HG02981 (cell line): ENCODE measurements at regions not wholly inside any gene's neighbourhood (a gene's known extent, or its start where the extent isn't known, plus 50 kb on each side); places are given as distances from the start of the nearest gene placed in this dataset.
A peak's percentile ranks its signal among the peaks of the same experiment; 100 is the strongest.
"Not testable (repeated sequence)": the region's sequence is repeated elsewhere in the genome, so short reads cannot be mapped to it uniquely, and the experiment has no call there.

Source experiments
- ATAC-seq: cut with Tn5 transposase; IDR thresholded peaks from one replicate; pipeline ENCODE4 v1.9.1; 2021; ENCODE audit warnings: mild to moderate bottlenecking, moderate library complexity; ENCODE audit not compliant: unreplicated experiment

GRCh38 chr10:84698989-84699388, 370.6 kb downstream of the CCSER2 start:
- ATAC-seq = no peak

GRCh38 chr10:84700668-84701369, 372.4 kb downstream of the CCSER2 start:
- no peak for ATAC-seq

DNA sequence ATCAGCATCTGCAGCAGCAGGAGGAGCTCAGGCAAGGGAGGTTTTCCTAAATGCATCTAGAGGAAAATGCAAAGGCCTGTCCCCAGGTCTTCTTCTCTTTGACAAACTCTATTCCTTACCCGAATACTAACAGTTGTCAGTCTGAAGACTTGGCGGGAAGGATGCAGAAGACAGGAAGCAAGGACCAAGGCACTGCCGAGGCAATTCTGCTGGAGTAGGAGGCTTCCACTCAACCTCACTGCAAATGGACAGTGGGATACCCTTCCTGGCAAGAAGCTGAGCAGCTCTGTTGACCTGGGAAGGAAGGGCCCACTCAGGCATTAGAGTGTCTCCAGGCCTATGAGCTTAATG, 373.0 kb downstream of the CCSER2 start:
- ATAC-seq = no peak

DNA sequence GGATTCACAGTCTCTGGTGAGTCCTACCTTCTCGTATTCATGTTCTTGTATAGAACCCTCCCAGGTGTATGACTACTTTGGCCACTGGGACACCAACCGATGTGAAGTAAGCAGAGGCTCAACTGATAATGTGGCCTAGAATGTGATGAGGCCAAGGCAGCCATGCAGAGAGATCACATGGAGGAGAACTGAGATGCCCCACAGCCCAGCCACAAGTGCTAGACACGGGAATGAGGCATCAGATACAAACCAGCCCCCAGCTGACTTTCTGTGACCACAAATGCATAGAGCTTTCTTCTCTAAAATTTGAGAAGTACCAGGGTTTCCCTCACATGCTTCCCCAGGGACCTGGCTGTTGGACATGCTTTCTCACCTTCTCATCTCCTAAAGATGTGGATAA, 375.7 kb downstream of the CCSER2 start:
- no peak for ATAC-seq

DNA sequence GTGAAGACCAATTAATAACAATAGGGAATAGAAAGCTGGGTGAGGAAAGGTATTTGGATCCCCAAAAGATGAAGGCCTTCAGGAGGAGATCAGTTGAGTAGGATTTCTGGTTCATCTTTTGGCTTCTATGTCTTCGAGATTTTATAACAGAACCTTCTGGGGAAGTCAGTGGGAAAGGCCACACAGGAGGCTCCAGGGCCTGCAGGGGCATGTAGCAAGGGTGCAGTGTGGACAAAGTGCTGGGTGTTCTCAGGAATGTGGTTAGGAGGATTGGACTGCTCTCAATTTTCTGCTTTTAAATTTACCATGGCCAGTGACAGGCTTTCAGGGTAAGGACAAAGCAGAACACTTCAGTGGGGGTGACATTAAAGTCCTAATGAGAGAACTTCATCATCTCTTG, 378.0 kb downstream of the CCSER2 start:
- no peak for ATAC-seq

DNA sequence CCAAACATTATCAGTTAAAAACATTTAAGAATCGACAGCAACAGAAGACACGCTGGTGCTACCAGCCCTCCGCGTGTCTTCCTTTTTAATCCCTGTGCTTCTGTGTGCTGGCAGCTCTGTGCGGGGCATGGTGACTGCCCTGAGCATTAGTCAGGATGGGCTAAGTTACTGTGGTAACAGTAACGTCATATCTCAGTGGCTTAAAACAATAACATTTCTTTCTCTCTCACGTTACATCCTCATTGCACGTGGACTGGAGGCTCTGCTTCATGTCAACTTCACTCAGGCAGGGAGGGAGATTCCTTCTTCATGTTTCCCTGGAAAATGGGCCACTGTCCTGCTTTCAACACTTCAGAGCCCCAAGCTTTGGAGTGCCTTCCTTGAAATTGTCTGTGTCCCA, 378.5 kb downstream of the CCSER2 start:
- ATAC-seq = no peak

DNA sequence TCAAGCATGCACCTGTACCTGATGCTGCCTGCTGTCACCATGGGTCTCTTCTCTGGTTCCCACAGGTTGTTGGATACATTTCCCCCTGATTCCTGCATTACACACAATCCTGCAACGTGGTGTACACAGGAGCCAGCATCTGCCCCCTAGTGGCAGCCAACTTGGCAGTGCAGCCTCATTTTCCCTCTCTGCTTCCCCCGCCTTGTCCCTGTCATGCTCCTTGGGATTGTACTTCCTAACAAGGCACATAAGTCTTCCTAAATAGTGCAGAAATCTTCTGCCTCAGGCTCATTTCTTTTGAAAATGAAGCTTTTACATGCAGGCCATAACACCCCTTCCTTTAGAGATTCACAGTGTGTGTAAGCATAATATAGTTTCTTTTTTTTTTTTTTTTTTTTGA, 387.5 kb downstream of the CCSER2 start:
- ATAC-seq = peak; percentile 78

- ATAC-seq = no peak
These were observed 390.7 kb downstream of the CCSER2 start for GRCh38 chr10:84718877-84719616.

DNA sequence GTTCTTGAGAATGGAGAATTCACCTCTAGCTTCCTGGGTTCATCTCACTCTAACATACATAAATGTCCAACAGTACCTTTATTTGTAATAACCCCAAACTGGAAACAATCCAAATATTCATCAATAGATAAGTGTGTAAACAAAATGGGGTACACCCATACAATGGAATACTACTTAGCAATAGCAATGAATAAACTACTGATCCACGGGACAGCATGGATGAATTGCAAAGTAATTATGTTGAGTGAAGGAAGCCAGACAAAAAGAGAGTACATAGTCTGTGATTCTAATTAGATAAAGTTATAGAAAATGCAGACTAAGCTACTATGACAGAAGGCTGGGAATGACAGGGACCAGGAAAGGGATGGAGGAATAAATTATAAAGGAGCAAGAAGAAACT, 391.3 kb downstream of the CCSER2 start:
- ATAC-seq = no peak

GRCh38 chr10:84727398-84727797, 399.0 kb downstream of the CCSER2 start:
- ATAC-seq = no peak

DNA sequence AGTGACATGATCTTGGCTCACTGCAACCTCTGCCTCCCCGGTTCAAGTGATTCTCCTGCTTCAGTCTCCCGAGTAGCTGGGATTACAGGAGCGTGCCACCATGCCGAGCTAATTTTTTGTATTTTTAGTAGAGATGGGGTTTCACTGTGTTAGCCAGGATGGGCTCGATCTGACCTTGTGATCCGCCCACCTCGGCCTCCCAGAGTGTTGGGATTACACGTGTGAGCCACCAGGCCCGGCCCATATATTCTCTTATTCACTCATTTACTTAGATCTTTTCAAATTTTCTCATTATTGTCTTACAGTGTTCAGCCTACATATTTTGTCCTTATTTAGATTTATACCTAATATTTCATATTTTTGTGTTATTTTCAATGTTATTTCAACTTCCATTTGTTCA, 410.7 kb downstream of the CCSER2 start:
- ATAC-seq = not testable (repeated sequence)

DNA sequence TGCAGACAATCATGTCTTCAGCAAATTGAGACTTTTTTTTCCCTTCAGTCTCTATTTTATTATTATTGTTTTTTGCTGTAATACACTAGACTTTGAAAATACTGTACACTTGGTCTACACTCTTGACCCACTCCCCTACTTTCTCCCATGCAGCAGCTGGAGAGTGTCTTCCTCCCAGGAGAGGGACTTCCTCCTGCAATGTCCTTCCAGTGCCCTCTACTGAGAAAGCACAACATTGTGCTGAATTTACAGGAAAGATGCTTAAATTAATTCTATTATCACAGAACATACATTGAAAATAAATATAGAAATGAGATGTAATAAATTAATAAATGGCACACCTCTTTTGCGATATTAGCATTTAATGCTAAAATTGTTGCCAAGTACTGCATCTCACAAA, 411.3 kb downstream of the CCSER2 start:
- no peak for ATAC-seq

GRCh38 chr10:84743483-84743882, 415.1 kb downstream of the CCSER2 start:
- no peak for ATAC-seq

- ATAC-seq = no peak
These were observed 426.9 kb downstream of the CCSER2 start for GRCh38 chr10:84755311-84755710.

GRCh38 chr10:84756653-84757052, 428.3 kb downstream of the CCSER2 start:
- not testable (repeated sequence) for ATAC-seq

- not testable (repeated sequence) for ATAC-seq
These were observed 433.7 kb downstream of the CCSER2 start for GRCh38 chr10:84761994-84762614.

DNA sequence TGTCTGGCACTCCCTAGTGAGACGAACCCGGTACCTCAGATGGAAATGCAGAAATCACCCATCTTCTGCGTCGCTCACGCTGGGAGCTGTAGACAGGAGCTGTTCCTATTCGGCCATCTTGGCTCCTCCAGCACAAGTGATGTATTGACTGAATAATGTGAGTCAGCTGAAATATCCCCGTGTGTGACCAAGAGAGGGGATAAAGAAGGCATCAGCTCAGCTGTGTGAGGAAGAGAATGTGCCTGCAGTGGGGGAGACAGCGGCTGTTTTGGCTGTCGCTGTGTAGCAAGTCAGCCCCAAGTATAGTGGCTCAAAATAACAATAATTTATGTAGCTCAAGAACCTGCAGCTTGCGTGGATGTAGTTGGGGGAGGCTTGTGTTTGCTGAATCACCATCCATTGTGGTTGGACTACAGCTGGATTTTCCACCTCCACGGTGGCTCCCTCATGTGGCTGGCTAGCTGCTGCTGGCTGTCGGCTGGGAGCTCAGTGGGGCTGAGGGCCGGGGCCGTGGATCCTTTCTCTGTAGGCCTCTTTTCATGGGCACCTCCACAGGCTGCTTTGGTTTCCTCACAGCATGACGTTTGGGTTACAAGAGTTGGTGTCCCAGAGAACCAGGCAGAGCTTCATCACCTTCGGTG, 434.5 kb downstream of the CCSER2 start:
- no peak for ATAC-seq

DNA sequence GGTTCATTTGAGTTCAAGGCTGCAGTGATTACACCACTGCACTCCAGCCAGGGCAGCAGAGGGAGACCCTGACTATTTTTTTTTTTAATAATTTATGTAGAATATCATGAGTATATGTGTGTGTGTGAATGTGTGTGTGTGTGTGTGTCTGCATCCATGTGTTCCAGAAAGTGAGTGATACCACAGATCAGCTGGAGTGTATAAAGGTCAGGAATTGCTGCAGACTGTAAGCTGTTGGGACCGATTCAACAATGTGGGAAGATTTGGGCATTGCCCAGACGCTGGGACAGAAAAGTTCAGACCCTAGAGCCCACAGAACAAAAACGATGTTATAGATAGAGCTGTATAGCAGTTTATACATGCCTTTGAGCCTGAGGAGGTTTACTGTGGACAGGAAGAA, 435.6 kb downstream of the CCSER2 start:
- ATAC-seq = no peak

DNA sequence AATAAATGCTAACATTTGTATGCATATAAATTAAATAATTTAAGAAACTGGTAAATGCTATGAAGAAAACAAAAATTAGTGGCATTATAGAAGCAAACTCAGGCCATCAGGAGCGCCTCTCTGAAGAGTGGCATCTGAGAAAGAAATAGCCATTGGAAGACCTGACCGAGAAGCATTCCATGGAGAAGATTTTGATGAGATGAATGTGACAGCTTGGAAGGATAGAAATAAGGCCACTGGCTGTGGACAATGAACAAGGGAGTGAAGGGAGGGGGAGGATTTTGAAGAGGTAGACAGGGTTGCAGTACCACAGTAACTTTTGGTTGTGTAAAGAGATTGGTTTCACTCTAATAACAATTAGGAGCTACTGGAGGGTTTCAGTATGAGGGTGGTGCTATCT, 436.7 kb downstream of the CCSER2 start:
- ATAC-seq = no peak

DNA sequence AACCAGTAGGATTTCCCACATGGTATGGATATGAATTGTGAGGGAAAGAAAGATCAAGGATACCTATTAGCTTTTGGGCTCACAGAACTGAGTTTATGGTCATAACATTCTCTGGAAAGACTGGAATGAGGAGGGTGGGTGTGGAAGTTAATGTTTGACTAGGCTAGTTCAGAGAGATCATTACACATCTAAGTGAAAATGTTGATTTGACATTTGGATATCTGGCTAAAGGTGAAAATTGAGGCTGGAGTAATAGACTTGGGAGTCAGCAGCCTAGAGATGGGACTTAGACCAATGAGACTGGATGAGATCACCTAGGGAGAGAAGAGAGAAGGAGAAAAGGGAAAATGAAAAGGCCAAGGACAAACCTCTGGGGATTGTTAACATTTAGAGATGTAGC, 437.3 kb downstream of the CCSER2 start:
- ATAC-seq = no peak

DNA sequence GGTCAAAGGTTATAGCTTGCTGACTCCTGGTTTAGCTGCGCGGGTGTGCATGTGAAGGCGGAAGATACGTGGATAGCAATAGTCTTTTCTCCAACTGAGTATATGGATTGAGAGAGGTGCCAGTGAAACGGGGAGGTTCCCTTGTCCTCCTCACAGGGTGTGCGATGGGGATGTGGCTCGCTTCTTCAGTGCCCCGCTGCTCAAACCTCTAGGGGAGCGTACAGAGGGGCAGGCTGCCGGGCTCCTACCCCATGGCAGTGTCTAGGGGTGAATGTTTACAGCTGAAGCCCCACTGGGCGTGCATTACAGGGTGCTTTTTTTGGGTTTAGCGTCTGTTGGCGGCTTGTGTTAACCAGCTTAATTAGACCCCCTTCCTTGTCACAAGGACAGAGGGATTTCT, 438.5 kb downstream of the CCSER2 start:
- ATAC-seq = no peak

DNA sequence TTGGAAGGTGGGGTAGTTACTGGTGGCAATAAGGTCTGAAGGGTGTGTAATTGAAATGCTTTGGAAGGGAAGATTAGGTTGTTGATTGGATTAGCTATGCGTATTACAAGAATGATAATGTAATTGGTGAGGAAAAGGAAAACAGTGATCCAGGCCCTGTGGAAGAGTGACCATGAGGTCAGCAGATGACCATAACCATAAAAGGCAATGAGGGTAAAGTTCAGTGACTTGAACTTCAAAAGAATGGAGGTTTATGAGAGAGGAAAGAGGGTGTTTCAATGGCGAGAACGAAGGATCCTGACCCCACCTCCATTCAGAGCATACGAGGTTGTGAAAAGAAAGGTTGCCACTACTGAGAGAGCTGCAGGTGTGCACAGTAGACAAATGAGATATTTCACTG, 439.7 kb downstream of the CCSER2 start:
- no peak for ATAC-seq
